GM21737 (cell line): ENCODE measurements at regions not wholly inside any gene's neighbourhood (a gene's known extent, or its start where the extent isn't known, plus 50 kb on each side); places are given as distances from the start of the nearest gene placed in this dataset.

ENCODE experiments used
- ATAC-seq: cut with Tn5 transposase; IDR thresholded peaks from one replicate; pipeline ENCODE4 v1.9.1; 2021; ENCODE audit warnings: mild to moderate bottlenecking, moderate library complexity; ENCODE audit not compliant: unreplicated experiment

DNA sequence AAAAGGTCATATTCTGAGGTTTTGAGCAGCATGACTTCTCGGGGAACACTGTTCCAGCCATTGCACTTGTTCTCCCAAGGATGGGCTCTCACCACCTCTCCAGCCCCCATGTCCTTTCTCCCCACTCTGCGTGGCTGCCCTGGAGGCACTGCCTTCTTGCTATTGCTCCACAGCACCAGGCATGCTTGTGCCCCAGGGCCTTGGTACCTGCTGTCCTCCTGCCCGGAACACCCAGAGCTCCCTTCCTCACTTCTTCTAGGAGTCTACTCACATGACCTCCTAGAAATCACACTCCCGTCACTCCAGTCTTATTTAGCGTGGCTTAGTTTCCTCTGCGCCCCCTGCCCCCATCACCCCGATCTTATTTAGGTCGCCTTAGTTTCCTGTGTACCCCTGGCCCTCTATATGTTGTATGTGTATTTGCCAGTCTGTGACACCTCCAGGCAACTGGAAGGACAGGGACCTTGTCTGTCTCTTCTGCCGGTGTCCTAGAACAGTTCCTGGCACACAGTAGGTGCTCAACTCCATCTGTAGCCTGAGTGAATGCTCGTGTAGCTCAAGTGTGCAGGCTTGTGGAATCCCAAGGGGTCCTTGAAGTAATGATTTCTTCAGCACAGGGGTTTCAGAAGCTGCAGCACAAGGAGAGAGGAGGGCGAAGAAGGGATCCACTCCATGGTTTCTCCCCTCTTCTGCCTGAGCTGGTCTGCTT lies 208.6 kb upstream of the CIBAR2 start:
- ATAC-seq = no peak

DNA sequence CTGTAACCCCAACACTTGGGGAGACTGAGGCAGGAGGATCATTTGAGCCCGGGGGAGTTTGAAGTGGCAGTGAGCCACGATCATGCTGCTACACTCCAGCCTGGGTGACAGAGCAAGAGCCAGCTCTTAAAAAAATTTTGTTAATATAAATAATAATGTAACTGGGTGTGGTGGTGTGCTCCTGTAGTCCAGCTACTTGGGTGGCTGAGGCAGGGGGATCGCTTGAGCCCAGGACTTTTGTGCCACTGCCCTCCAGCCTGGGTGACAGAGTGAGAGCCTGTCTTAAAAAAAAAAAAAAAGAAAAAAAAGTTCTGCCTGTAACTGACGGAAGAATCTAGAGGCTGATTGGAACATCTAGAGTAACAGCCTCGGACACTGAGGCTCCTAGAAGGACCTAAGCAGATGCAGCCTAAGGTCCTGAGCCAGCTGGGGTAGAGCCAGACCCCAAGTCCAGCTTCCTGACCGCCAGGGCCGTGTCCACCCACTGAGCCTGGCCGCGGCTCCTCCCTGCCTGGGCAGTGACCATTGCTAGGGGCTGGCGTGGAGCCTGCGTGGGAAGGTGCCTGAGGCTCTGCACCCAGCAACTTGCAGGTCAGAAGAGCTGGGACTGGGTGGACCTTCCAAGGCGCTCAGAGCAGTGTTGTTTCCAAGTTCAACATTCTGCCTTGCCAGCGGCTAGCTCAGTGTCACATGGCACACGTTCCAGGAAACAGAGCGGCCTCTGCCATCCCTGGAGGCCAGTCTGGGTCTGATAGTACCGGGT lies 209.4 kb upstream of the CIBAR2 start:
- no peak for ATAC-seq

DNA sequence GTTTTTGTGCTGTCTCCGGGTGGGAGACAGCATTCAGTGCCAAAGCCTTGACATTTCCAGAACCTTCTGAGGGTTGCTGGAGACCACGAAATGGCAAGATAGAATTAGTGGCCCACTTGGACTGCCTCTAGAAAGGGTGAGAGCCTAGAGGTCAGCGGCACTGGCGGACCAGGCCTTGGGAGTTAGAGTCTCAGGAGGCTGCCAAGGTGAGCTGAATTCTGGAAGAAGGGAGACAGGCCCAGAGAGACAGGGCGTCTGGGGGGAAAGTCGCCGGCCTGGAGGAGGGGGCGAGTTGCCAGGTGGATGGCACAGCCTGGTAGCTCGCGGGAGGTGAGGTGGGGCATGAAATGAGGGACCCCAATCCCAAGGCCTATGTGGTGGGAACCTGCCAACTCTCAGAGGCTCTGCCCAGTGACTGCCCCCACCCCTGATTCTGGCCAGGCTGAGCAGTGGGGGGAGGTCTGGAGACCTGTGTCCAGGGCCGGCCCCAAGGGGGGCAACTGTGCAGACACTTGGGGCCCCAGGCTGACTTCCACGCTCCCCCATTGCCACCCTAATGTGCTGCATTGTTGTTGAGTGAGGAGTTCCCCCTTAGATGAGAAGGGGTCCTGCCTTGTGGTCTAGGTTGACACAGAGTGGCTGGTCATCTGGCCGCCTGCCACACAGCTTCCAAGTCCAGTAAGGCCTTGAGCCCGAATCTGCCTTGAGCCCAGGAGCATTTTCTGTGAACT lies 211.1 kb upstream of the CIBAR2 start:
- no peak for ATAC-seq

DNA sequence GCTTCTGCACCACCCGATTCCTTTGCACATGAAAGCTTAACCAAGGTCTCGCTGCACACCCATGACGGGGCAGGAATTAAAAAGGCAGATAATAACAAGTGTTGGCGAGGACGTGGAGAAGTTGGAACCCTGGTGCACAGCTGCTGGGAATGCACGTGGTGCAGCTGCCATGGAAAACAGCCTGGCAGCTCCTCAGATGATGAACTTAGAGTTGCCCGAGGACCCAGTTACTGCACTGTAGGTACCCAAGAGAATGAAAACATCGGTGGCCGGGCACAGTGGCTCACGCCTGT lies 211.6 kb upstream of the CIBAR2 start:
- ATAC-seq = no peak

DNA sequence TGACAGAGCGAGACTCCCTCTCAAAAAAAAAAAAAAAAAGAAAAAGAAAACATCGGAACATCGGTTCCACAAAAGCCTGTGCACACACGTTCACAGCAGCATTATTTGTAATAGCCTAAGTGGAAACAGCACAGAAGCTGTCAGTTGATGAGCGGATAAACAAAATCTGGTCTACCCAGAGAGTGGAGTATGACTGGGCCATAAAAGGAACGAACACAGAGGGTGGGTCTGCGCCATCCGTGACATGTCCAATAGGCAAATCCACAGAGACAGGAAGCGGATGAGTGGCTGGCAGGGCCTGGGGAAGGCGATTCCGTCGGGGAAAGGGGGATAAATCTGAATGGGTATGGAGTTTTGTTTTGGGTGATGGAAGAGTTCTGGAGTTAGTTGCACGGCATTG lies 212.2 kb upstream of the CIBAR2 start:
- no peak for ATAC-seq

DNA sequence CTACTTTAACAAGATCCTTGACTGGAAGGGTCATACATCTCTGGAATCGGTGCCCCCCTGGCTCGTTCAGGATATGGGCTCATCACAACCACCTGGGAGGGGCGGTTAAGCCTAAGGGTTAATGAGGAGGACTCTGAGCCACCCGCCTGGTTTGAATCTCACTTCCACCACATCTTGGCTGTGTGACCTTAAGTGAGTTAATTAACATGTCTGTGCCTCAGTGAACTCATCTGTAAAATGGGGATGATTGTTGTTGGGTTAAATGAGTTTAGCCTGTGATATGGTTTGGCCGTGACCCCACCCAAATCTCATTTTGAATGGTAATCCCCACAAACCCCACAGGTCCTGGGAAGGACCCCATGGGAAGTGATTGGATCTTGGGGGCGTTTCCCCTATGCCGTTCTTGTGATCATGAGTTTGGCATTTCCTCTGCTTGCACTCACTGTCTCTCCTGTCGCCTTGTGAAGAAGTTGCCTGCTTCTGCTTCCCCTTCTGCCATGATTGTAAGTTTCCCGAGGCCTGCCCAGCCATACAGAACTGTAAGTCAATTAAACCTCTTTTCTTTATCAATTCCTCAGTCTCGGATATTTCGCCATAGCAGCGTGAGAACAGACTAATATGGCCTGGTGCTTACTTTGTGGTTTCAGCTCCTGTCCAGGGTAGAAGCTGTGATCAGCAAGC lies 214.0 kb upstream of the CIBAR2 start:
- ATAC-seq = no peak

DNA sequence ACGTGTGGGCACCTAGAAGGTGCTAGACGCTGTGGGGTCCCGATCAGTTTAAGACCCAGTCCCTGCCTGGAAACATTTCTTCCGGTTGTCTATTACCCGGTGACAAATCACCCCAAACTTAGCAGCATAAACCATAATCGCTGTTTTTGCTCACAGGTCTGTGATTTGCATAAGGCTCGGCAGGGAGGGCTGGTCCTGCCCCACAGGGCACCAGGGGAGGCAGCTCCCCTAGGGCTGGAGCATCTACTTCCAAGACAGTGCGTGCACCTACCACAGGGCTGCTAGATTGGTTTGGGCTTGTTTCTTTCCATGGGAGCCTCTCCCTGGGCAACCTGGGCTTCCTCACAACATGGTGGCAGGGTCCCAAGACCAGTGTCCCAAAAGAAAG lies 214.5 kb upstream of the CIBAR2 start:
- no peak for ATAC-seq

DNA sequence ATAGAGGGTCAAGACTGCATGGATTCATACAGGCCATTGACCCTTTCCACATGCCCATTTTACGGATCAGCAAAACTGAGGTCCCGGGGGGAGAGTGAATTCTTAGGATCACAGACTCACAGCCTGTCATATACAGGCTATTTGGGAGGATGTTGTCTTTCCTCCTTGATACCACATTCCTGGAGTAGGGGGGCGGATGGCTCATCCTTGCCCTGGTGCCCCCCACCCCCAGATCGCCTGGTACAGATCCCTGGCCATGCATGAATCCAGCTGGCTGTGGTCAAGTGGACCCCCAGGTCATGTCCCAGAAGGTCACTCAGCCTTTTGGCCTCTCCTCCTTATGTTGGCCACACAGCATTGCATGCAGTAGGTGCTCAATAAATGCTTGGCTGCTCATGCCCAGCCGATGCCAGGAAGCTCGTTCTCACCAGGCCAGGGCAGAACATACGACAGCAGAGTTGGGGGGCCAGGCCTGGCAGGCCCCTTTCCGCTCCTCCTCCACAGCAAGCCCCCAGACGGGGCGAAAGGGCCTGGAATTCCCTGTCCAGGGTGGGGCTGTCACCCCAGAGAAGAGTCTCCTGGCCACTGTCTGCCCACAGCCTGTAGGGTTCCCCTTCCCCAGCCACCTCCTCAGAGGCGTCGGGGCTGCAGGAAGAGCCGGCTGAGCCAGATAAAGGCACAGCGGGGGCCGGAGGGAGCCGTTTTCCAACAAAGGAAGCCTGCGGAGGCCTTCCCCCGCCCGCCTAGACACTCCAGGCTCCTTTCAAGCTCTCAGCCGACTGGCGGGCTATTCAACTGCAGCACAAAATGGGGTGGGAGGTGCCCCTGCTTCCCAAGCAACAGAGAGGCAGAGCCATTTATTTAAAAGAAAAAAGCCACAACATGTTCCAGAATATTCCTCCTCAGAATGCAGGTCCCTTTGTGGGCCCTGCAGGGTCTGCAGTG lies 215.7 kb upstream of the CIBAR2 start:
- no peak for ATAC-seq

DNA sequence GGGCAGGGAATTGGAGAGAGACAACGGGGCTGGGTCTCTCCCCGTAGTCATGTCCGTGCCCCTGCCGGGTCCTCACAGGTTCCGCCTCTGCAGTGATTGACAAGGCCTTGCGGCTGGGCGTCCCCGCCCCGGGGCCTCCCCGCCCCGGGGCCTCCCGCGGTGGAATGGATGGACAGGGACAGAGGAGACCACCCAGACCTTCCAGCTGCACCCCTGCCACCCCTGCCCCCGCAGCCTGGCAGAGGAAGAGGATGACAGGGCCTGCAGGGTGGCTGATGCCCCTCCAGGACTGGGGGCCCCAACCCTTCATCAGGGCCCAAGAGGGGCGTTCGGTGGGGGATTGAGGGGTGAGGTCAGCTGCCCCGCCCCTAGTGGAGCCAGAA lies 216.4 kb upstream of the CIBAR2 start:
- no peak for ATAC-seq

DNA sequence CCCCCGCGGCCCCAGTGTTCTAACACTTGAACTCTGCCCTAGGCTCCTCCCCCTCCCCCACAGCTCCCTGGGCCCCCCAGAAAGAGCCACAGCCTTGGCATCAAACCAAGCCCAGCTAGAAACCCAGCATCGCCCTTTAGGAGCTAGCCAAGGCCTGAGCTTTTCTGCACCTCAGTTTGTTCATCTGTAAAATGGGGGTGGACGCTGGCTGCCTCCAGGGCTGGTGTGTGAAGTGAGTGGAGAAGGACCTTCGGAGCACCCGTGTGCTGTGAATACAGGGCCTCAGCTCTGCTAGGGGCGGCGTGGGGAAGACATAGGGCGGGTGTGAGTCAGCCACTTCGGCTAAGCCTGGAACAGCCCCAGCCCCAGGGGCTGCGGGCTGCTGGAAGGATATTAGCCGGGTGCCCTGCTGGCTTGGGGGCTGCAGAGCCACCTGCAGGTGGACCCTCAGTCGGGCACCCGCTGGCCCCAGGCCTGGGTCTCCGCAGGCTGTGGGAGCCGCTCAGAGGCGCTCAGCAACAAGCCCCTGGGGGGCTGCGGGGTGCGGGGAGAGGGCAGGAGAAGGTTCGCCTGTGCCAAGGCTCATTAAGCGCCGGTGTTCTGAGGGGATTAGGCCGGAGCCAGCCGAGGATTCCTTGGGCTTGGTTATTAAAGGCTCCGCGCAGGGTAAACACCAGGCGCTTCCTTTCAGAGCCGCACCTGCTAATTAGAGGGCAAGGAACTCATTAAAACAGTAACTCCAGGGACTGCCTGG lies 217.0 kb upstream of the CIBAR2 start:
- ATAC-seq = no peak

DNA sequence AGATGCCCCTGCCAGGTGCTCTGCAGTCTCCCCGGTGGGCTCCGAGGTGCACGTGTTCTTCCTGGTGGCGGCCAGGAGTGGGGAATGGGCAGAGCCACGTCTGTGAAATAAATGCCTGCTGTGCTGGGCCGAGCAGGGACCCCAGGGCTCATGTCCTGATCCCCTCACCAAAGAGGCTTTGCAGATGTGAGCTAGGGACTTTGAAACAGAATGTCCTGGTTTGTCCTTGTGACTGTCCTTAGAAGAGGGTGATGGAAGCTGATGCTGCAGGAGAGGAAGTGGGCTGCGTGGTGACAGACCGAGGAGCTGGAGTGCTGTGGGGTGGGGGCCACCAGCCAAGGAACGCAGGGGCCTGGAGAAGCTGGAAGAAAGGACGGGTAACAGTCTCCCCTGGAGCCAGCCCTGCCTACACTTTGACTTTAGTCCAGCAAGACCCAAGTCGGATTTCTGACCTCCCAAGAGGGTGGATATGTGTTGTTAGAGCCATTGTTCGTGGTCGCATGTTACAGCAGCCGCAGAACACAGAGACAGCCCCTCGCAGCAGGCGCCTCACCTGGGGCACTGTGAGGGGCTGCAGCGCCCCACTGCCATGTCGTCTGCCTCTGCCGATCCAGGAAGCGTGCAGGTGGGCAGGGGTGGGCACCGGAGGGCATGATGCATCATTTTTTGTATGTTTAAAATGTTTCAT lies 217.9 kb upstream of the CIBAR2 start:
- ATAC-seq = no peak

DNA sequence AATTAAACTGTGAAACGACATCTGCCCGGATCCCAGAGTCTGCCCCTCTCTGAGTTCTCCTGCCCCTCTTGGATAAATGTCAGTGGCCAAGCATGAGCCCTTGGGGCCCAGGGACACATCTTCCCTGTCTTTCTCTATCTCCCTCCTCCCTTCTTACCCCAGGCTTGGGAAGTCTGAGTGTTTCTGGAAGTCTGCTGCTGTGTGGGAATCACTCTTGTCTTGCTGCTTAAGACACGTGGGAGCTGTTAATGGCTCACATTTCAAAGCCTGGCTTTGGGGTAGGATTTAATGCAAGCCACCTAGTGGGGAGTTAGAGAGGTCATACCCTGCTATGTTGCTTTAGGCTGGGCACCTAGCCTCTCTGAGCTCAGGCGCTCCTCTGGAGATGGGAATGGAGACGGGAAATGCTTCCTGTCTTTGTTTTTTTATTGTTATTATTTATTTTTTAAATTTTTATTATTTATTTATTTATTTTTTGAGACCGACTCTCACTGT lies 218.5 kb upstream of the CIBAR2 start:
- ATAC-seq = no peak

DNA sequence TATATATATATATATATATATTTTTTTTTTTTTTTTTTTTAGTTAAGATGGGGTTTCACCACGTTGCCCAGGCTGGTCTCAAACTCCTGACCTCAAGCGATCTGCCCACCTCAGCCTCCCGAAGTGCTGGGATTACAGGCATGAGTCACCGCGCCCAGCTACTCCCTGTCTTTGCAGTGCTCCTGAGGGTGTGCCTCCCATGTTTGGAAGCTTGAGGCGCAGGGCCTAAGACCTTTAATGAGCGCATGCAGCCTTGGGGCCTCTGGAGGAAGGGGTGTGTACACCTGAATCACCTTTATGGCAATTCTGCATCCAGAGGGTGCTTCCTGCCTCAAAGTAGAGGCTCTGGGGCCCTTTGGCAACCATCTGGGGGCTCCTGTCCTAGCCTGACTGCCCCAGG lies 219.4 kb upstream of the CIBAR2 start:
- no peak for ATAC-seq

DNA sequence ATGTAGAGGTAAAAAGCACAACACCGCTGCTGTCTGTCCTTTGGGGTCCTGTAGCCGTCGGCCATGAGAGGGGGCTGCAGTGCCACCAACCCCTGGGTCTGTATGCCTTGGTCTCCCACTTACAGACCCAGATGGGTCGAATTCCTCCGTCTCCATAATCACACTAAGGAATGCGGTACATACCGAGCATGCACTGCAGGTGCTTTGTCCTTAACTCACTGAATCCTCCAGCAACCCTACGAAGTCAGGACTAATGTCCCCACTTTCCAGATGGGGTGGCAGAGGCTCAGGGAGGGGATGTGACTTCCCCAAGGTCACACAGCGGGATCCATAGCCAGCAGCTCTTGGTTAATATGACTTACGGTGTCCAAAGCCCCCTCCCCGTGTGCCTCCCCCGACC lies 219.9 kb upstream of the CIBAR2 start:
- no peak for ATAC-seq

DNA sequence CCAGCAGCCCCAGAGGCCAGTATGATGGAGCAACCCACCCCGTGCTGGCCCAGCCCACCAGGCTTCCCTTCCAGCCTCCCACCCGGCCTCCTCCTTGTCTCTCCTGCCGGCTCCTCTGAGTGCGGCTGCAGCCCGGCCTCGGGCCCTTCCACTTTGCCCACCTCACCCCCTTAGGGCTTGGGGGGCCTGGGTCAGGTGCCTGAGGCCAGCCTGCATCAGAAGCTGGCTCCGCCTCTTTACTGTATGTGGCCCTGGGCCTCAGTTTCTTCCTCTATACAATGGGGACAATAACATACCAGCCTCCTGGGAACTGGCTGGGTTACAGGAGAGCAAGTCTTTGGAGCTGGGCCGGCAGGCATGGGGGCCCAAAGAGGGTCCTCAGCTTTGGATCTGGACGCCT lies 221.1 kb upstream of the CIBAR2 start:
- ATAC-seq = no peak

DNA sequence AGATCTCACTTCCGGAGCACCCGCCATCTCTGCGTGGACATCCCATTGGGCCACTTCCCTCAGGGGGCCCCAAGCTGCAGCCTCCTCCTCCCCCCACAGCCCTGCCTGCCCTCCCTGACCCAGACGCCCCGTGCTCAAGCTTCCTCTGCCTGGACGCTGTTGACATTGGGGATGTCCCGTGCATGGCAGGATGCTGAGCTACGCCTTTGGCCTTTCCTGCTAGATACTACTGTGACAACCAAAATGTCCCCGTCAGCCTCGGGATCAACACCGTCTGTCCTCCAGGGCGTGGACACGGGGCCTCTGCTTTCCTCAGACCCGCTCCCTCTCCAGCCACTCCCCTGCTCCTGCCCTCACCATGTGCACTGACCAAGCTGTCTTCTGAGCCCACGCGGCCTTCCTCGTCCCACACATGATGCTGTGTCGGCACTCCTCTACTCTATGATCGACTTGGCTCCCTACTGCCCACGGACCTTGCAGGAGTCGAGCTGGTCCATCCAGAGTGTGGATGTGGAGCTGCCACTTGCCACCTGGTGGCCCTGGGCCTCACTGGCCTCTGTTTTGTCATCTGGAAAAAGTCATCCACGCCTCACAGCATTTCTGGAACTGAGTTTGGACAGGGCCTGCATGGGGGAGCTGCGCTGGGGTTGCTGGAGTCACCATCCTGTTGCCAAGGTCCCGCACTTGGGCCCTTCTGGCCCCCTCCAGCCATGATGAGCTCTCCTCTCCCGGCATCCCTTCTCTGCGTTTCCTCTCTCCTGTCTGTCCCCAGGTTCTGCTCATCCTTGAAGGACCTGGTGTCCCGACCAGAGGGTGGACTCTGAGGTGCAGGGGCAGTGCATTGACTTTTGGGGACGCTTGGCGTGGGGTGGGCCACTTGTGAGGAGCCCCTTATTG lies 221.7 kb upstream of the CIBAR2 start:
- ATAC-seq = no peak

DNA sequence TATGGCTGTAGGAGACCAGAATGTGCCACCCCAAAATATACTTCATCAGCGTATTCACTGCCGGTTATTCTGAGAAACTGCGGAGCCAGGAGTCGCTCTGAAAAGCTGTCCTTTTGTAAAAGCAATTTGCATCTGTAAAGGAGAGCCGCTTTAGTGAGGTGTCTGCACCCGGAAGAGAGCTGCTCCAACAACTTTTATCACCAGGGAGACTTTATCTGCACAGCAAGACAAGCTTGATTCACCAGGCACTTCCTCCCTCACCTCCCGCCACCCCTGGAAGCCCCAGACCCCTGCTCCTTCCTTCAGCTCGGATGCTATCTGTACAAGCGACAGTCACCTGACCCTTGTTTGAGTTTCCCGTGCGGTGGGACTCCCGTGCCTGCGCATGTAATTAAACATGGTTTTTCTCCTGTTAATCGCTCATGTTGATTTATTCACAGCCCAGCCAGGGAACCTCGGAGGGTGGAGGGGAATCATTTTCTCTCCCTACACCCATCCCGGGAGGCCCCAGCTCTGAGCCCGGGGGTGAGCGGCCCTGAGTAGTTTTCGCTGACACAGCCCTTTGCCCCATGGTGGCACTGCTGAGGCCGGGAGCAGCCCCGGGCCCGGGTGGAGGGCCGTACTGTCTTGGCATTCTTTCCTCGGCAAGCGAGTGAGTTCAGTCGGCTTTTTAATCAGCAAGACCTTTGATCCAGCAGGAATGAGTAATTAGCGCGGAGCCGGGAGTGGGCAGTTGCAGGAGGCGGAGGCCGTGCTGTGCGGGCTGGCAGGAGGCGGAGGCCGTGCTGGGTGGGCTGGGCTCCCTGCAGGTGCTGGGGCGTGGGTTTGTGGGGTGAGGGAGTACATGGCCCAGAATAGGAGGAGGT lies 222.7 kb upstream of the CIBAR2 start:
- ATAC-seq = no peak
